ENCODE measurements at regions not wholly inside any gene's neighbourhood (a gene's known extent, or its start where the extent isn't known, plus 50 kb on each side); places are given as distances from the start of the nearest gene placed in this dataset.

DNA sequence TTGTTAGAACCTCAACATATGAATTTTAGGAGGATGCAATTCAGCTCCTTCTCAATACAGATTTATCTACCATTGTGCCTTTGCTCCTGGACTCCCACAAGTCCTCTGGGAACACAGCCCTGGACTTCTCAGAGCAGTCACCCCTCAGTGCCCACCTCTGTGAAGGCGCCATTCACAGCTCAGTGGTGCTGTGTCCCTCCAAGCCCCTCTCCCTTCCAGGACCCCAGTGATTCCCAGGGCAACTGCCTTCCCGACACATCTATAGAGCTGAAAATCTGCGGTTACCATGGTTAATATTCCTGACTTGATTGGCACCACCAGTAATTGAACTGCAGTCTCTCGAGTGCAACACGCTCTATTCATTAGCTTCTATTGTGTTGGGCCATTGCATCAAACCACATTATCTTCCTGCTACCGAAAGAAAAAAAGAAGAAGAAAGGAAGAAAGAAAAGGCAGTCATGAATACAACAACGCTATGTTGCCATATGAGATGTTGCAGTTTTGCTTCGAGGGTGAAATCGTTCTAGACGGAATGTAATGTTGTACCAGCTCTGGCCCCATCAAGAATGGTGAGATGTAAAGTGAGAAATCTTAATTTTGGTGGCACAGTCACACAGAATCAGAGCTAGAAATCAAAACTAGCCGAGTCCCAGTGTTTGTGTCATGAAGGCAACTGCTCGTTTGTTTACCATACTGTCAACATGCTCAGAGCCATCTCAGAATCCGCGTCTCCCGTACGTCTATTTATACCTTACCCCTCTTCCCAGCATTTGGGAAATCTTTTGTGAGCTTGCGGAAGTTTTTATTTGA is 524.0 kb upstream of the ID2 start:
- no peak for FAIRE-seq
- no peak for DNase-seq (ENCODE audit: insufficient read length, low spot score)

DNA sequence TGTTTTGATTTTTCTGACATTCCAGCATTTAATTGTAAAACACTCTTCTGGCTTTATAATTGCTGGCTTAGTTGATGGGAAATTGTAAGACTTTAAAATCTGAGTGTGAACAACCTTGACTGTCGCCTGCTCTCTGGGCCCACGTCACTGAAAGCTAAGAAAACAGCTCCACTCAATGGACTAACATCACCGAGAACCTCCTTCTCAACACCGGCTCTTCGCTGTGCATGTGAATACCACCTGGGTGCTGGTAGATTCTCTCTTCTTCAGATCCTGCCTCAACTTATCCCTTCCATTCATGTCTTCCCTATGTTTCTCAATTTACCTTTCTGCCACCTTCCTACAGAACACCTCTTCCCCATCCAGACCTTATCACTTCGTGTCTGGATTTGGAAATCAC is 523.1 kb upstream of the ID2 start:
- FAIRE-seq: no peak
- DNase-seq (ENCODE audit: insufficient read length, low spot score): no peak

- DNase-seq (ENCODE audit: insufficient read length, low spot score): no peak
- no peak for FAIRE-seq
Observed at GRCh38 chr2:8159211-8159965, 522.5 kb upstream of the ID2 start.

- DNase-seq (ENCODE audit: insufficient read length, low spot score) (no peak), FAIRE-seq (no peak)
Observed at GRCh38 chr2:8159966-8160603, 521.8 kb upstream of the ID2 start.

DNA sequence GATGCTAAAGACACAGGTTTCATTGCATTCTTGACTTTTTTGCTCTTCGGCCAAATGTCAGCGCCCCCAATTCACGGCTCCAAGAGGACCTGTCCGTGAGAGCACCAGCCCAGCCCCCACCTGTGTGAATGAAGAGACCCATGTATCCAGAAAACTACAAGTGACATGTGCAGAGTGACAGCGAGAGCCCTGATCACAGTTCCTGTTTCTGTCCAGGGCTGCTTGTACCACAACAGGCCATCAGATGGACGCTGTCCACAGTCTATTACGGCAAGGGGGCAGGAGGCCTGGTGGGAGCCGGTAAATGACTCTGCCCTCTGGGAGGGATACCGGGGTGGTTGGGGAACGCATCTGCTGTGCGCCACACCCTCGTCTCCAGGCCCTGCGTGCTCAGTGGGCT is 520.9 kb upstream of the ID2 start:
- no peak for DNase-seq (ENCODE audit: insufficient read length, low spot score)
- FAIRE-seq: no peak

GRCh38 chr2:8162552-8162951 is 519.3 kb upstream of the ID2 start:
- FAIRE-seq (no peak), DNase-seq (ENCODE audit: insufficient read length, low spot score) (no peak)

- DNase-seq (ENCODE audit: insufficient read length, low spot score) (no peak), FAIRE-seq (no peak)
Observed at GRCh38 chr2:8165550-8165949, 516.3 kb upstream of the ID2 start.

GRCh38 chr2:8168022-8168717 is 513.7 kb upstream of the ID2 start:
- FAIRE-seq: no peak
- no peak for DNase-seq (ENCODE audit: insufficient read length, low spot score)

DNA sequence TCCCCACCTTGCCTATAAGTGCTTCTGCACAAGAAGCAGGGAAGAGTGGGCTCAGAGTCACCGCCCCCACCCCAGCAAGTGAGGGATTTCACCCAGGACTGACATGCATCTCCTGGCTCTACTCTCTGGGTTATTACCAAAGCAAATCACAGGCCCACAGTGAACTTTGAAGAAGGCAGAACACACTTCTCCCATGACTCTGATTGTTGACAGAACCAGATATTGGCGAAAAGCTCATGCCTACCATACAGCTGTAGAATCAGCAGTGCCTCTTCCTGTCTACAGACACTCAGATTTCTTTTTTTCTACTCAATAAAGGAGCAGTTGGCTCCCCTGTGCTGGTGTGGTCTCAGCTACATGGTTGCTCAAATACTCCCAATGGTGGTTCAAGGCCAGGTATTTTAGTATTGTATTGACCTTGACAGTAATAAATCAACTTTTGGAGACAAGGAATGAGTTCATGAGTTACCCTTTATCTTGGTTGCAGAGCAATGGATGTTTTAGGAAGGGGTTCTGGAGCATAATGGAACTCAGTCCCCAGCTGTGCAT is 512.9 kb upstream of the ID2 start:
- FAIRE-seq (no peak), DNase-seq (ENCODE audit: insufficient read length, low spot score) (no peak)

GRCh38 chr2:8169443-8169842 is 512.4 kb upstream of the ID2 start:
- FAIRE-seq (no peak), DNase-seq (ENCODE audit: insufficient read length, low spot score) (no peak)

GRCh38 chr2:8170552-8171327 is 511.1 kb upstream of the ID2 start:
- FAIRE-seq (no peak), DNase-seq (ENCODE audit: insufficient read length, low spot score) (no peak)

- FAIRE-seq (no peak), DNase-seq (ENCODE audit: insufficient read length, low spot score) (no peak)
Observed at GRCh38 chr2:8171608-8172007, 510.2 kb upstream of the ID2 start.

DNA sequence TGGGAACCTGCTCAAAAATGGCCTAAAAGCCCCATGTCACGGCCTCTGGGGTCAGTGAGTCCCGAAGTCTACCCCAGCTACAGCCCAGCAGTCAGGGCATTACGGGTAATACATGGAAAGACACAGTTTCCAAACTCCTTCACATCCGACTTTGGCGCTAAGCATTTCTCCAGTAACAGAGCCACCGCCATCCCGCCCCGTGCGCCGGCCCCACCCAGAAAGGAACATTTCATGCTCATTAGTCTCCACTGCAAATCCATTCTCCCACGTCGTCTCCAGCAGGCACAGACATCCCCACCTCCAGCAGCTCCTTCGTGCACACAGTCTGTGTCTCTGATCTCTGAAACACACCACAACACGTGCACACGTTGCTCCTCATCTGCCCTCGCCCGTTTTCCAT is 509.2 kb upstream of the ID2 start:
- DNase-seq (ENCODE audit: insufficient read length, low spot score) (no peak), FAIRE-seq (no peak)

- FAIRE-seq (no peak), DNase-seq (ENCODE audit: insufficient read length, low spot score) (no peak)
Observed at GRCh38 chr2:8174641-8175257, 507.1 kb upstream of the ID2 start.

GRCh38 chr2:8176887-8177286 is 505.0 kb upstream of the ID2 start:
- no peak for DNase-seq (ENCODE audit: insufficient read length, low spot score)
- no peak for FAIRE-seq

GRCh38 chr2:8177566-8177965 is 504.3 kb upstream of the ID2 start:
- no peak for DNase-seq (ENCODE audit: insufficient read length, low spot score)
- no peak for FAIRE-seq

DNA sequence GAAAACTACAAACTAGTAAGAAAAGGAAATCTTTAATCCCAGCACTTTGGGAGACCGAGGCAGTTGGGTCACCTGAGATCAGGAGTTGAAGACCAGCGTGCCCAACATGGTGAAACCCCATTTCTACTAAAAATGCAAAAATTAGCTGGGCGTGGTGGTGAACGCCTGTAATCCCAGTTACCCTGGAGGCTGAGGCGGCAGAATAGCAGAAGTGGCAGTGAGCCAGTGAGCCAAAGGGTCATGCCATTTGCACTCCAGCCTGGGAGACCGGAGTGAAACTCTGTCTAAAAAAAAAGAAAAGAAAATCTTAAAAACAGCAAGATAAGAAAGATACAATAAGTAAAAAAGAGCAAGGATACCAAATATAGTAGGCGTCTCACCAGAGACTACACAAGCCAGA is 502.9 kb upstream of the ID2 start:
- no peak for FAIRE-seq
- no peak for DNase-seq (ENCODE audit: insufficient read length, low spot score)

GRCh38 chr2:8189316-8189715 is 492.5 kb upstream of the ID2 start:
- DNase-seq (ENCODE audit: insufficient read length, low spot score): no peak
- no peak for FAIRE-seq

DNA sequence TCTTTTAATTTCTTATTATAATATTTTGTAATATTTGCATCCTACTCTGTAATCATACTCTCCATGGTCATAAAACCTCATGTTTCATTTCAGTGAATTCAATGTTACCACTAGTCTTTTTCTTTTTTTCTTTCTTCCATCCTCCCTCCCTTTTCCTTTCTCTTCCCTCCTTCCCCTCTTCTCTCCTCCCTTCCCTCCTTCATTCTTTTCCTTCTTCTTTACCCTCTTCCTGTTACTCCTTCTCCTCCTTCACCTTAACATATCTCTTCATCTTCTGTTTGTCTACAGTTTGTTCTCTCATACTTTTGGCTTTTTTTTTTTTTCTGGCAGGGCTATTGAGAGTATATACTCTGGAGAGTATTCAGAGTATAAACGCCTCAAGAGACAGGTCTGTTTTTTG is 491.6 kb upstream of the ID2 start:
- DNase-seq (ENCODE audit: insufficient read length, low spot score): no peak

DNA sequence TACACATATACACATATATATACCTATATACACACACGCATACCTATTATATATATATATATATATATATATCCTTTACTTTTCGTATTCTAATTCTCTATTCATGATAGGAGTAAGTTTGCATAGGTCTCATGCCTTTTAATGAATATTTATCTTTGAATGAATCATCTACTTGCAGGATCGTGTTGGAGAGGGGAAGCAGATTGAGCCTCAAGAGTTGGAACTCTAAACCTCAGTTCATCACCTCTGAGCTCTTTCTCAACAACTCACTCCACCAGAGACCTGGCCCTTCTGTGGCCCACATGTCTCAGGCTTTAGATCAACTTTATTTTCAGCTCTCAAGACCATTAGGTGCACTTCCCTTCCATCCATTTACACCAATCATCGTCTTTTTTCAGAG is 490.4 kb upstream of the ID2 start:
- FAIRE-seq: no peak
- DNase-seq (ENCODE audit: insufficient read length, low spot score): no peak

More for the DNA sequence above, 491.6 kb upstream of the ID2 start:
- no peak for FAIRE-seq
